Motor neuron (in vitro differentiated cells): ENCODE measurements at regions not wholly inside any gene's neighbourhood (a gene's known extent, or its start where the extent isn't known, plus 50 kb on each side); places are given as distances from the start of the nearest gene placed in this dataset.
"Not testable (repeated sequence)": the region's sequence is repeated elsewhere in the genome, so short reads cannot be mapped to it uniquely, and the experiment has no call there.

ENCODE experiments used
- ATAC-seq, 8 experiments: fragments of 200-7000 bp; cut with Tn5 transposase; replicated peaks in 6 of 8; 2 replicates each; pipeline ENCODE4 v1.8.0; 2021; ENCODE audit warnings: mild to moderate bottlenecking in 8 of 8, moderate library complexity in 8 of 8
- H3K27ac ChIP-seq, 2 donors: fragments of 250-450 bp; sonication (Bioruptor Pico); 2 replicates each; pipeline ENCODE4 v1.9.0; 2021; ENCODE audit warnings: antibody characterized with exemption in 2 of 2, mild to moderate bottlenecking in 2 of 2, moderate library complexity in 1 of 2
- H3K4me1 ChIP-seq, 2 donors: fragments of 250-450 bp; sonication (Bioruptor Pico); replicated peaks in 1 of 2; 2 replicates each; pipeline ENCODE4 v1.6.1; 2021; ENCODE audit warnings: antibody characterized with exemption in 2 of 2, mild to moderate bottlenecking in 2 of 2, moderate library complexity in 1 of 2
- H3K4me3 ChIP-seq, 5 donors: fragments of 250-450 bp; sonication (Bioruptor Pico); 2 replicates each; pipeline ENCODE4 v1.9.0; 2021; ENCODE audit warnings: antibody characterized with exemption in 5 of 5, mild to moderate bottlenecking in 5 of 5, moderate library complexity in 4 of 5
- whole genome bisulfite sequencing, 10 experiments: fragments of 450-650 bp; shearing (Covaris generic); methylation state at CpG; one replicate each; pipeline ENCODE4 v1.0.0; 2022; 5-methylcytosine and 5-hydroxymethylcytosine counted together
- in situ Hi-C, 9 experiments: fragments of 400-800 bp; cut with MboI; loops; one replicate each; pipeline ENCODE4 v1.15.0; 2021; ENCODE audit warnings: low sequenced_read_pairs in 9 of 9, low pct_unique_long_range_greater_than_20kb in 2 of 9; ENCODE audit not compliant: unreplicated experiment in 9 of 9

DNA sequence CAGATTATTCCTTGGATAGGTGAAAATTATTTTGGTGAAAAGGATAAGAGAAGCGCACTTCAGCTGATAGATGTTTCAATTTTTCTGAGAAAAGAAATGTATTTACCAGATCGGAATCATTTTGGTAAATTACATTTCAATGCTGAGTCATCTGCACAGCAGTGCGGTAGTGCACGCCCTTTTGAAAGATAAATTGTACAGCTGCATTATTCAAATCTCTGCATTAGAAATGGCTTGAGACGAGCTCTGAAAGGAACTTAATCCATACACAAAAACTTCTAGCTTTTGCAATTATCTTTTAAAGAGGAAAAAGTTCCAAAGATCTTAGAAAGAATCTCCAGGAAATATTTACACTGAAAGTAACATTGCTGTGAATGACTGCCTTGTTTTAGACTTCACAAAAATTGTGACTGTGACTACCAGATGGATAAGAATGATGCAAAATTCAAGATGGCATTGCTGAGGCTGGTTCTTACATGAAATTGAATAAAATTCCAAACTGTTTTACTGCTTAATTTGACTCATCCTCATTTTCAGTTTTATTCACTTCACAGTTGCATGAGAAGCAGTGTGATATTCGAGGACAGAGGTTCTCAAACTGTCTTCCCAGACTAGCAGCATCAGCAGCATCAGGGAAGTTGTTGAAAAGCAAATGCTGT lies 161.7 kb downstream of the RND3 start:
- H3K27ac ChIP-seq = no peak overlapping the region
- H3K4me3 ChIP-seq = no peak overlapping the region
- H3K4me1 ChIP-seq = peaks cover 28 to 49% of the 10 kb centered on the region in 2 donors
- WGBS, 10 experiments = 16 to 80% (median 49%) methylated on average over 2 to 6 of the region's 6 CpGs
- in situ Hi-C loops = no loop called here
- ATAC-seq = peak in 5 of 8 experiments; percentile 25 to 96 (median 91)

DNA sequence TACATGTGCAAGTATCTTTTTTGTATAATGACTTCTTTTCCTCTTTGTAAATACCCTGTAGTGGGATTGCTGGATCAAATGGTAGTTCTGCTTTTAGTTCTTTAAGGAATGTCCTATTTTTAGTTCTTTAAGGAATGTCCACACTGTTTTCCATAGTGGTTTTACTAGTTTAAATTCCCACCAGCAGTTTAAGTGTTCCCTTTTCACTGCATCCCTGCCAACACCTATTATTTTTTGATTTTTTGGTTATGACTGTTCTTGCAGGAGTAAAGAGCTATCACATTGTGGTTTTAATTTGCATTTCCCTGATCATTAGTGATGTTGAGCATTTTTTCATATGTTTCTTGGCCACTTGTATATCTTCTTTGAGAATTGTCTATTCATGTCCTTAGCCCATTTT lies 164.4 kb downstream of the RND3 start:
- ATAC-seq, in situ Hi-C loops, H3K4me3 ChIP-seq, H3K27ac ChIP-seq: not testable (repeated sequence)
- peaks cover 24 to 44% of the 10 kb centered on the region in 2 donors for H3K4me1 ChIP-seq

DNA sequence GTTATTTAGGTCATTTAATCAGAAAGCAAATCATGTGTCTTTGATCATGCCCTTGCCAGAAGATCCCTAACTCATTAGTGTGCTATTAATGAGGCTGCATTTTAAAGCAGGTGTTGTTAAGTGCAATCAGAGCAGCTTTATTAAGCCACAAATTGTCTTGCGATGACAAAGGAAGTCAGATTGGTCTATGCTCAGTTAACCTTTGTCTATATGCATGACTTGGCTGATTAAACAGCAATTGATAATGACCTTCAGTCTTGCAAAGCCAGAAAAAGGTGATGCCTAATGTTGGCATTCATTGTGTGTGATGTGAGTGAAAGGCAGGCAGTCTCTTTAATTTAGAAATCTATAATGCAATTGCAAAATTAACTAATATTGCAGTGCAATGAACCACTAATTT lies 166.9 kb downstream of the RND3 start:
- no peak overlapping the region for H3K27ac ChIP-seq
- H3K4me1 ChIP-seq = peaks cover 9 to 20% of the 10 kb centered on the region in 2 donors
- WGBS, 10 experiments = 0 to 100% (median 50%) methylated on average over 1 of the region's 1 CpG; no CpG with 5 or more reads in 4 of the 10 experiments
- no peak overlapping the region for H3K4me3 ChIP-seq
- in situ Hi-C loops = no loop called here
- no peak for ATAC-seq

DNA sequence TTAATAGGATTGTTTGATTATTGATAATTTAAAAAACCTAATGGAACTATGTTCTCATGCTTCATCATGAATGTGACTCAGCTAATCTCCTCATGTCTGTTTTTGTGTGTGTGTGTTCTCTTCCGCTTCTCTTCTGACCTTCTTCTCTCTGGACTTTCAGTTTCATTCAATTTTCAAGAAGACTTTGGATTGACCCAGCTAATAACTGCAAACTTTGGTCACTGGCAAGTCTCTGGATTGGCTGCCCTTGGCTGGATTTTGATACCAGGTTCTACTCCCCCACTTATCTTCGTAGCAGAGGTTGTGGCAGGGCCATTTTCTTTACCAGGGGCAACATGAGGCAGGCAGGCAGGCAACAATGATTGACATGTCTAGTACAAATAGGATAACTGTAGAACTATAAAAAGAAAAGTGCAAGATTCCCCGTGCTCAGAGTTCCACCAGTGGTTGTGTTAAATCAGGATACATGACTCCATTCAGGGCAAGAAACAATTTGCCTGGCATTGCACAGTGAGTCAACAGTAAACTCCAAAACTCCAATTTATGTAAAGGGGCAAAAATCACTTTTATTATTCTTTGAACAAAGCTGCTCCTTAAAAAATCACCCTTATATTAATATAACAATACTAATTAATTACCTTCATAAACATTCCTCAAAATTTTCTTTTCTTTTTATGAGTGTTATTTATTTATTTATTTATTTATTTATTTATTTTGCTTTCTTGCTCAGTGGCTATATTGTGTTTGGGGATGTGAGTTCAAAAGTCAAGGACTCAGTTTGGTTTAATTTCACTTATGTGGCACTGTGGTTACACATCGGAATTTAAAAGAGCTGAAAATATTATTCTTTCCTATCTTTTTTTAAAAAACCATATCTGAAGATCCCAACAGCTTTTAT lies 167.6 kb downstream of the RND3 start:
- Histone ChIP-seq H3K4me1 (peaks cover 2 to 13% of the 10 kb centered on the region in 2 donors), H3K4me3 (no peak overlapping the region), H3K27ac (no peak overlapping the region)
- in situ Hi-C loops = no loop called here
- 81 to 100% (median 94%) methylated on average over 1 to 4 of the region's 4 CpGs for WGBS, 10 experiments
- no peak for ATAC-seq

DNA sequence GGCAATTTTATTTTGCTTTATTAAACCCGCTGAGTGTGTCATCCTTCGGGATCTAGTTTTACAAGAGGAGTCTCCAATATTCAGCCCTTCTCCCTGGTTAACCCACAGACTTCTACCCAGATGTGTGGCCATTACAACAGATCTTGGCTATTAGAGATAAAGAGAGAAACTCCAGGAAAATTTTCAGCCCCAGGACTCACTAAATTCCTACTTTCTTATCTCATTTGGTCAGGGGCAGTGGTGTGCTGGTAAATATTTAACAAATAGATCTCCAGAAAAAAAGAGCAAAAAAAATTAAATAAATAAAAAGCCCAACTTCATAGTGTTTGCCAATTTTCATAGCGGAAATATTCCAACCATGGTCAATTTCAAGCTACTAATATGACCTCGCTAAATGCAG lies 168.4 kb downstream of the RND3 start:
- 83 to 100% (median 97%) methylated on average over 1 to 4 of the region's 4 CpGs for WGBS, 10 experiments
- no peak for ATAC-seq
- H3K4me1 ChIP-seq = peaks cover 0 to 11% of the 10 kb centered on the region in 2 donors
- no peak overlapping the region for H3K27ac ChIP-seq
- no peak overlapping the region for H3K4me3 ChIP-seq
- in situ Hi-C loops = no loop called here

DNA sequence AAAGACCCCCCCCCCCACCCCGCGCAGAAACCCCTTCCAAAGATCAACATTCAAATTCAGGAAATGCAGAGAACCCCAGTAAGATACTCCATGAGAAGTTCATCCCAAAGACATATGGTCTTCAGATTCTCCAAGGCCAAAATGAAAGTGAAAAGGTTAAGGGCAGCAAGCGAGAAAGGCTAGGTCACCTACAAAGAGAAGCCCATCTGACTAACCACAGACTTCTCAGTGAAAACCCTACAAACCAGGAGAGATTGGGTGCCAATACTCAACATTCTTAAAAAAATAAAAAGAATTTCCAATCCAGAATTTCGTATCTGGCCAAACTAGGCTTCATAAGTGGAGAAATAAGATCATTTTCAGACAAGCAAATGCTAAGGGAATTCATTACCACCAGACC lies 175.2 kb downstream of the RND3 start:
- no peak for ATAC-seq
- no peak overlapping the region for H3K27ac ChIP-seq
- H3K4me1 ChIP-seq = no peaks in the 10 kb centered on the region
- H3K4me3 ChIP-seq = no peak overlapping the region
- 71 to 100% (median 84%) methylated on average over 1 to 4 of the region's 4 CpGs; no CpG with 5 or more reads in 2 of the 10 experiments for WGBS, 10 experiments
- in situ Hi-C loops = no loop called here

DNA sequence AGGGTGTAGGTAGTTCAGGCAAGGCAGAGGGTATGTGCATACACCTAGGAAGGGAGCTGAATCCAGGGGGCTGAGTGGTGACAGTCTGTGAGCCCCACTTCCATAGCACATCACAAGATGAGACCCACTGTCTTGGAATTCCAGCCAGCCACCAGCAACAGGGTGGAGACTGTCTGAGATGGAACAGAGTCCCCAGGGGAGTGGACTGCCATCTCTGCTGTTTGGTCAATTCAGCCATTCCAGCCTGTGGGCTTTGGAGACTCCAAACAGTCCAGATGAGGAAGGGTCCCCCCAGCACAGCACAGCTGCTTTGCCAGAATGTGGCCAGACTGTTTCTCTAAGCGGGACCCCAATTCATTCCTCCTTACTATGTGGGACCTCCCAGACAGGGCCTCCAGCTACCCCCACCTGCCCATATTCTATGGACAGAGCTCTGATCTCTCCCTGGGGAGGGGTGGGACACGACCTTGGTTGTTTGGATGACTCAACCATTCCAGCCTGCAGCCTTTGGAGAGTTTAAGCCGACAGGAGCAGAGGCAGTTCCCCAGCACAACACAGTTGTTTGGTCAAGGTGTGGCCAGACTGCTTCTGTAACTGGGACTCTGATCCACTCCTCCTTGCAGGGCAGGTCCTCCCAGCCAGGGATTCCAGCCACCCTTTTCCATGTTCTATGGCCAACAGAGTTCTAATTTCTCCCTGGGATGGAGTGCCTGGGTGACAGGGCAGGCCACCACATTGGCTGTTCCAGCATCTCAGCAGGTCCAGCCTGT lies 178.0 kb downstream of the RND3 start:
- Histone ChIP-seq H3K4me3 (no peak overlapping the region), H3K4me1 (no peaks in the 10 kb centered on the region), H3K27ac (no peak overlapping the region)
- in situ Hi-C loops = no loop called here
- peak in 3 of 8 experiments; percentile 73 to 95 (median 84) for ATAC-seq
- WGBS, 10 experiments = 33 to 100% (median 58%) methylated on average over 1 to 3 of the region's 3 CpGs; no CpG with 5 or more reads in 4 of the 10 experiments

DNA sequence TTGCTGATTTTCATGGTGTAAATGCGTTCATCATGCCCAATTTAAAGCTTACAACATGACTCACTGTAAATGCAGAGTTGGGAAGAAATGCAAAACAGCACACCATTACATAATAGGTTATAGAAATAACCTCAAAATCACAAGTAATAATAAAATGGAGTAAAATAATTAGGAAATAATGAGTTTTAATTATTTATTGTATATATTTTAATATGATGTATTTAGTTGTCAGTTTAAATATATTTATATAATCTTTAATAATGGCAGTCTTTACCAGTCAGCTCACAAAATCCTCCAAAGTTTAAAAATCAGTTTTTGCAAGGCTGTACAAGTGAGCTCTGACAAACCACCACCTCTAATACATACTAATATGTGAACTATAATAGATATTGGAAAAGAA lies 180.2 kb downstream of the RND3 start:
- WGBS, 10 experiments = 88 to 100% (median 100%) methylated on average over 1 of the region's 1 CpG; no CpG with 5 or more reads in 1 of the 10 experiments
- no peak overlapping the region for H3K27ac ChIP-seq
- no peak overlapping the region for H3K4me3 ChIP-seq
- no peak for ATAC-seq
- no peaks in the 10 kb centered on the region for H3K4me1 ChIP-seq
- in situ Hi-C loops = no loop called here

DNA sequence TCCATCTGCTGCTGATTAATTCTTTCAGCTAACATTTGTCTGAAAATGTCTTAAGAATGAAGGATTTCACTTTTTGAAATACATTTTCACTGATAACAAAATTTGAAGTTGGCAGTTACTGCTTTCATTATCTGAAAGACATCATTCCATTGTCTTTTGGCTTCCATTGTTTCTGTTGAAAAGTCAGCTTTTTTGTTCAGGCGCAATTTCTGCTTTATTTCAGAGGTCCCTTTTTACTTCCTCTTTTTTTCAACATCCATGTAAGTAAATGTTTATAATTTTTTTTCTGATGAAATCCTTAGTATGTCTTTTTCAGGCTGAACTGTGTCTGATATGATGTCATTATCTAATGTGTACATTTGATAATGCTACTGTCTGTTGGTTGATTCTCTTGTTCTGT lies 184.2 kb downstream of the RND3 start:
- H3K4me3 ChIP-seq = no peak overlapping the region
- in situ Hi-C loops = no loop called here
- no peaks in the 10 kb centered on the region for H3K4me1 ChIP-seq
- WGBS, 10 experiments = 60 to 100% (median 100%) methylated on average over 1 of the region's 1 CpG
- no peak for ATAC-seq
- no peak overlapping the region for H3K27ac ChIP-seq

DNA sequence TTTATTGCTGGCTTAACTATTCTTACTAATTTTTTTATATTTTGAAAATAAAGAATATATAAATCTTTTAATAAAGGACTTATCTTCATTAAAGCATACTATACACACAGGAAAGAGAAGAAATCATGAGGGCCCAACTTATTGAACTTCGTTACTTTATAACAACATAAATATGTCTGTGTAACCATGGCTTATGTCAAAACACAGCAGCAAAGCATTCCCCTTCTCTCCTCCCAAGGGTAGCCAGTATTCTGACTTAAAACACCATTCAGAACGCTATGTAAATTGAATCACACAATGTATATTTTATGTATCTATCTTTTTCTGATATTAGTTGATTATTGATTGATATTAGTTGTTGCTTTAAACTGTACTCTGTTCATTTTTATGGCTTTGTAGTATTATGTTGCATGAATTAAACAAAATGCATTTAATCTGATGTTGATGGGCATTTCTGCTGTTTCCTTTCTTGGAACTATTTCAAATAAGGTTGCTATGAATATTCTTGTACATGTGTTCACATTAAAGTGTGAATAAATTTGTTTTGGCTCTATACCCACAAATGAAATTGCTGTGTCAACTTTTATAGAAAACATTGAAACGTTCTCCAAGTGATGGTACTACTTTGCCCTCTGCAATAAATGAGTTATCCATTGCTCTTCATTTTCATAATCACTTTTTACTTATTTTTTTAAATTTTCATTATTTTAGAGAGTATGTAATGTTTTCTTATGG lies 188.7 kb downstream of the RND3 start:
- WGBS, 10 experiments = 52 to 100% (median 83%) methylated on average over 1 to 3 of the region's 3 CpGs
- ATAC-seq = no peak
- in situ Hi-C loops = no loop called here
- Histone ChIP-seq H3K4me3 (no peak overlapping the region), H3K4me1 (peaks cover under 1 to 2% of the 10 kb centered on the region in 2 donors), H3K27ac (no peak overlapping the region)

DNA sequence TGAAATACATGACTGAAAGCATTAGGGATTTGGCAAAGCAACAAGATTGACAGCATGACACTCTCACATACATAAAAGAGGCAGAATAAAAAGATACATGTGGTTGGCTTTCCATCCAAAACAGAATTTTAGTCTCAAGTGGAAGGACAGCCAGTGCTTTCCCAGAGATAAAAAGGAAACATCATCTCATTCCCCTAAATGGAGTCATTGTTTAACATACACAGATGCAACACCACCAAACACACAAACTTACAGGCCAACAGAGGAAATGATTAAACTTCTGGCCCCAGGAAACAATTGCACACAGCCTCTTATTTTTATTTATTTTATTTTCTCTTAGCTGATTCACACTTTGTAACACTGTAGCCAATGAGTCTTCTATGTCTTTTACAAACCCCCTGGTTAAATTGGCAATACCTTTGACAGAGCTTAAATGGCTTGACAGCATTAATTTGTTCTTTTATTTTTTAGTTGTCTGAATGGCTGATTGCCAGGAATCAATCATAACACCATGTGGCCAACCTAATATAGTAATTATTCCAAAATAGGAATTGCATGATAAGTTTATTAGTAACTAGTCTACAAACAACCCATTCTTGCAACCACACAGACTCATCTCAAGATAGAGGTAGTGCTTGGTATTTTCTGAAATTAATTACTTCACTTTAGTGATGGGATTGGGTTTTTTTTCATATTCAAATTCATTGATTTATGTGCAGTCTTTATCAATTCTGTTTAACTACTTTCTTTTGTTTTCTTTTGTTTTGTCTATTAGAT lies 190.5 kb downstream of the RND3 start:
- Histone ChIP-seq H3K4me1 (peaks cover 6 to 14% of the 10 kb centered on the region in 2 donors), H3K4me3 (no peak overlapping the region), H3K27ac (no peak overlapping the region)
- ATAC-seq = peak in 2 of 8 experiments; percentile 48 to 83
- in situ Hi-C loops = no loop called here

DNA sequence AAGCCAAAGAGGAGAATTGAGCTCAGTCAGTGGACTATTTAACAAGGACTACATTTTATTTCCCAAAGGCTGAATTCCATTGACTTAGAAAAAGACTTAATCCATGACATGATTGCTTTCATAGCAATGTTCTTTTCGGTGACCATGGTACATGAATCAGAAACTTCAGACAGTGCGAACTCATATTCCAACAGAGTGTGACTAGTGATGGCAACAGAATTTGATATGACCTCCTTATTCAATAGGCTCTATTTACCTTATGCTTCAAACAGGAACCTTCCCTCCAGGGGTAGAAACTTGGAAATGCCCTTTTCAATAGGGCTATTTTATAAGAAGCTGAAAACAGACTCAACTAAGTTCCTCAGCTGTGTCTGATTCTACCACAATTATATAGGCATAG lies 191.9 kb downstream of the RND3 start:
- in situ Hi-C loops = no loop called here
- Histone ChIP-seq H3K27ac (no peak overlapping the region), H3K4me3 (no peak overlapping the region), H3K4me1 (peaks cover 6 to 14% of the 10 kb centered on the region in 2 donors)
- 67 to 100% (median 100%) methylated on average over 1 to 2 of the region's 2 CpGs; no CpG with 5 or more reads in 1 of the 10 experiments for WGBS, 10 experiments
- ATAC-seq = no peak
